Astrocyte of the spinal cord (primary cell): ENCODE measurements at regions not wholly inside any gene's neighbourhood (a gene's known extent, or its start where the extent isn't known, plus 50 kb on each side); places are given as distances from the start of the nearest gene placed in this dataset.
A peak's percentile ranks its signal among the peaks of the same experiment; 100 is the strongest.

Source experiments
- DNase-seq: peaks from one replicate; pipeline ENCODE4 v3.0.0; 2011; ENCODE audit warnings: low read depth, low spot score
- H3K4me3 ChIP-seq: 2 replicates; pipeline ENCODE4 v1.5.1; 2011; ENCODE audit warnings: low read depth, mild to moderate bottlenecking, low read length, moderate library complexity
- in situ Hi-C: cut with HindIII; loops from 2 replicates; pipeline ENCODE4 v1.10.0; 2017; ENCODE audit warnings: low sequenced_read_pairs
- TF ChIP-seq, protein P1 (sequence below): IDR thresholded peaks from 2 replicates; pipeline ENCODE4 v1.5.1; 2012; ENCODE audit warnings: low read depth, mild to moderate bottlenecking, low read length, inconsistent platforms

- DNase-seq: no peak
- in situ Hi-C loops: no loop called here
- no peak overlapping the region for H3K4me3 ChIP-seq
- TF ChIP-seq, protein P1, sequence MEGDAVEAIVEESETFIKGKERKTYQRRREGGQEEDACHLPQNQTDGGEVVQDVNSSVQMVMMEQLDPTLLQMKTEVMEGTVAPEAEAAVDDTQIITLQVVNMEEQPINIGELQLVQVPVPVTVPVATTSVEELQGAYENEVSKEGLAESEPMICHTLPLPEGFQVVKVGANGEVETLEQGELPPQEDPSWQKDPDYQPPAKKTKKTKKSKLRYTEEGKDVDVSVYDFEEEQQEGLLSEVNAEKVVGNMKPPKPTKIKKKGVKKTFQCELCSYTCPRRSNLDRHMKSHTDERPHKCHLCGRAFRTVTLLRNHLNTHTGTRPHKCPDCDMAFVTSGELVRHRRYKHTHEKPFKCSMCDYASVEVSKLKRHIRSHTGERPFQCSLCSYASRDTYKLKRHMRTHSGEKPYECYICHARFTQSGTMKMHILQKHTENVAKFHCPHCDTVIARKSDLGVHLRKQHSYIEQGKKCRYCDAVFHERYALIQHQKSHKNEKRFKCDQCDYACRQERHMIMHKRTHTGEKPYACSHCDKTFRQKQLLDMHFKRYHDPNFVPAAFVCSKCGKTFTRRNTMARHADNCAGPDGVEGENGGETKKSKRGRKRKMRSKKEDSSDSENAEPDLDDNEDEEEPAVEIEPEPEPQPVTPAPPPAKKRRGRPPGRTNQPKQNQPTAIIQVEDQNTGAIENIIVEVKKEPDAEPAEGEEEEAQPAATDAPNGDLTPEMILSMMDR: no peak
Measured at GRCh38 chr12:127120851-127121250, 1146.1 kb upstream of the TMEM132C start.

GRCh38 chr12:127121494-127122084 lies 1145.4 kb upstream of the TMEM132C start:
- H3K4me3 ChIP-seq: no peak overlapping the region
- TF ChIP-seq, protein P1: no peak
- in situ Hi-C loops: no loop called here
- no peak for DNase-seq

DNA sequence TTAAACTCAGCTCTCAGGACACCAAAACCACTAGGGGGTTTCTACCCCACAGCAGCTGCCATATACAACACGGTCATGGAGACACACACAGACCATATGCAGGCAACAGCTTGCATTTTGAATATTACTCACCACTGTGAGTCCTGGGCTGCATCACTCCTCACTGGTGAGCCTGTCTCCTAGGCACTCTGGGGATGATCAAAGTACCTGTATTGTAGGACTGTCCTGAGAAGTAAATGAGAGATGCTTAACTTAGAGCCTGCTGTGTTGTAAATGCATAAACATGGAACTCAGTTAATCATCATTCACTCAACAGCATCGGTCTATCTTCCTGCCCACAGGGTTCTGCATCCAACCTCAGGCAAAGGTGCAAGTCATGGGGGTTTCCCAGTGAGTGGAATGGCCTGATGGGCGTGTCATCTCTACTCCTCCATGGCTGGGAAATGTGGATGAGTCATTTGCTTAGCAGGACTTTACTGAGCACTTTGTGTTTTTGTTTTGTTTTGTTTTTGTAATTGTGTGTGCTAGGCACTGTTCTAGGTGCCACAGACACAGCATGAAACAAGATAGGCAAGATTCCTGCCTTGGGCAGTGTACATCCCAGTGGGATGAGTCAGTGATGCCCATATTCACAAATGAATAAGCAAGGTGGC lies 1141.2 kb upstream of the TMEM132C start:
- TF ChIP-seq, protein P1: no peak
- peak; percentile 86 for DNase-seq
- in situ Hi-C loops: no loop called here
- H3K4me3 ChIP-seq: no peak overlapping the region

DNA sequence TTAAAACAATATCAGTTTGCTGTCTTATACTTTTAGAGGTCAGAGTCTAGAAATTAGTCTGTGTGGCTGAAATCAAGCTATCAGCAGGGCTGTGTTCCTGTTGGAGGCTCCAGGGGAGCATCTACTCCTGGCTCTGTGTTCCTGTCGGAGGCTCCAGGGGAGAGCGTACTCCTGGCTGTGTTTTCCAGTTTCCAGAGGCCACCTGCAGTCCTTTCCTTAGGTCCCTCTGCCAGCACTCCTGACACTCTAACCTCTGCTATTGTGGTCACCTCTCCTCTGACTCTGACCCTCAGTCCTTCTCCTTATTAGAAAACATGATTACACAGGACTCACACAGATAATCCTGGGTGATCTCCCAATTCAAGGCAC lies 1140.7 kb upstream of the TMEM132C start:
- TF ChIP-seq, protein P1: no peak
- DNase-seq: no peak
- in situ Hi-C loops: no loop called here
- H3K4me3 ChIP-seq: no peak overlapping the region

- no peak for DNase-seq
- TF ChIP-seq, protein P1: no peak
- in situ Hi-C loops: no loop called here
- no peak overlapping the region for H3K4me3 ChIP-seq
Measured at GRCh38 chr12:127127897-127128296, 1139.1 kb upstream of the TMEM132C start.

DNA sequence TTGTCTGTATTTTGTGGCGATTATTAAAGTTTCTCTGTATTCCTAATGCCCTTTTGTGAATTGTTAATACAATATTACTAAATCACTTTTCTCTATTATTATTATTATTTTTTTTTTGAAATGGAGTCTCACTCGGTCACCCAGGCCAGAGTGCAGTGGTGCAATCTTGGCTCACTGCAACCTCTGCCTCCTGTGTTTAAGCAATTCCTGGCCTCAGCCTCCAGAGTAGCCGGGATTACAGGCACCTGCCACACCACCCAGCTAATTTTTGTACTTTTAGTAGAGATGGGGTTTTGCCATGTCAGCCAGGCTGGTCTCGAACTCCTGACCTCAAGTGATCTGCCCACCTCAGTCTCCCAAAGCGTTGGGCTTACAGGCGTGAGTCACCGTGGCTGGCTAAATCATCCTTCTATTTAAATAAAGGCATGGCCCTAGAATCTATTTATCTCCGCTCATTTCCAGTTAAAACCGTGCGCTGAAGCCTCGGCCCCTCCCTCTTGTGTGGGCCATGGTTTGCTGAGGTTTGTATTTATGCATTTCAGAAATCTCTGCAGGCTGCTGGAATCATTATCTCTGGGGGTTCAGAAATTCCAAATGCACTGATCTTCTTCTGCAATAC lies 1136.4 kb upstream of the TMEM132C start:
- no peak overlapping the region for H3K4me3 ChIP-seq
- in situ Hi-C loops: no loop called here
- TF ChIP-seq, protein P1: no peak
- peak; percentile 6 for DNase-seq
